T-cell (primary cell): ENCODE measurements at regions not wholly inside any gene's neighbourhood (a gene's known extent, or its start where the extent isn't known, plus 50 kb on each side); places are given as distances from the start of the nearest gene placed in this dataset.

Source experiments
- ATAC-seq, 4 experiments: fragments of 200-7000 bp in 3 of 4; fragments of 150-1000 bp in 1 of 4; cut with Tn5 transposase; replicated peaks in 1 of 4; 1 replicate in 3 of 4; 2 replicates in 1 of 4; pipeline ENCODE4 v1.10.0; 2021; ENCODE audit warnings: moderate library complexity in 3 of 4, mild to moderate bottlenecking in 2 of 4, moderate number of reproducible peaks in 1 of 4
- CTCF ChIA-PET, 2 donors: fragments of 300-600 bp; sonication (Branson Sonifier 250); formaldehyde crosslinking; loops; one replicate each; lab custom pipeline; 2022; ENCODE audit warnings: antibody characterized with exemption in 2 of 2; lab: Charles Lee
- POLR2A ChIA-PET, 2 donors: fragments of 300-600 bp; sonication (Branson Sonifier 250); formaldehyde crosslinking; loops; one replicate each; lab custom pipeline; 2022; ENCODE audit warnings: antibody characterized with exemption in 2 of 2; lab: Charles Lee
- DNase-seq, 35 experiments: peaks; one replicate each; pipeline versions ENCODE4 v3.0.0 to v3.0.0-alpha.2; 2013 to 2023
- H3K27ac ChIP-seq: one replicate; pipeline ENCODE4 v1.5.1; 2013; ENCODE audit warnings: low read length
- H3K27me3 ChIP-seq, 2 experiments: replicated peaks in 1 of 2; 1 replicate in 1 of 2; 2 replicates in 1 of 2; pipeline versions ENCODE4 v1.6.1 to v1.7.0; 2013; ENCODE audit warnings: low read length in 1 of 2, mixed read lengths in 1 of 2; ENCODE audit not compliant: control insufficient read depth in 2 of 2, insufficient read depth in 2 of 2; ENCODE audit errors: extremely low read depth in 1 of 2
- H3K36me3 ChIP-seq, 2 donors: 1 replicate in 1 of 2; 2 replicates in 1 of 2; pipeline versions ENCODE4 v1.6.1 to v1.7.0; 2013; ENCODE audit warnings: low read length in 1 of 2; ENCODE audit not compliant: control insufficient read depth in 2 of 2, insufficient read depth in 1 of 2; ENCODE audit errors: extremely low read depth in 1 of 2
- H3K4me1 ChIP-seq, 2 experiments: 1 replicate in 1 of 2; 2 replicates in 1 of 2; pipeline versions ENCODE4 v1.6.1 to v1.7.0; 2013; ENCODE audit warnings: low read length in 2 of 2, mixed read lengths in 1 of 2; ENCODE audit not compliant: insufficient read depth in 2 of 2, control insufficient read depth in 1 of 2; ENCODE audit errors: extremely low read depth in 1 of 2
- H3K4me3 ChIP-seq, 2 donors: 1 replicate in 1 of 2; 2 replicates in 1 of 2; pipeline versions ENCODE4 v1.5.1 to v1.7.0; 2013; ENCODE audit warnings: mild to moderate bottlenecking in 2 of 2, low read length in 1 of 2, moderate library complexity in 1 of 2; ENCODE audit not compliant: control insufficient read depth in 1 of 2; ENCODE audit errors: extremely low read depth in 1 of 2
- H3K9me3 ChIP-seq: 2 replicates; pipeline ENCODE4 v1.7.0; 2013
- H3K27ac Mint-ChIP-seq, 2 donors: one replicate each; pipeline ENCODE4 v1.8.0; 2020 to 2021; ENCODE audit warnings: mild to moderate bottlenecking in 2 of 2, mixed read lengths in 2 of 2
- H3K27me3 Mint-ChIP-seq, 2 donors: one replicate each; pipeline ENCODE4 v1.8.0; 2021 to 2022; ENCODE audit warnings: mixed read lengths in 2 of 2
- H3K36me3 Mint-ChIP-seq: one replicate; pipeline ENCODE4 v1.8.0; 2021; ENCODE audit warnings: mixed read lengths
- H3K4me1 Mint-ChIP-seq, 3 donors: one replicate each; pipeline ENCODE4 v1.8.0; 2020 to 2022; ENCODE audit warnings: mixed read lengths in 3 of 3, mild to moderate bottlenecking in 1 of 3
- H3K4me3 Mint-ChIP-seq, 3 donors: one replicate each; pipeline ENCODE4 v1.8.0; 2020 to 2022; ENCODE audit warnings: mild to moderate bottlenecking in 3 of 3, mixed read lengths in 3 of 3, moderate library complexity in 3 of 3
- H3K9me3 Mint-ChIP-seq, 3 donors: one replicate each; pipeline ENCODE4 v1.8.0; 2020 to 2022; ENCODE audit warnings: mixed read lengths in 3 of 3
- WGBS: methylation state at CpG from one replicate; pipeline ENCODE4 v1.1.5; 2013; ENCODE audit warnings: missing lambda C conversion rate; ENCODE audit not compliant: insufficient coverage; 5-methylcytosine and 5-hydroxymethylcytosine counted together

- Mint-ChIP-seq H3K4me3 (no peak overlapping the region), H3K9me3 (no peaks in the 10 kb centered on the region), H3K27me3 (peaks cover 0 to 4% of the 10 kb centered on the region in 2 donors), H3K4me1 (no peaks in the 10 kb centered on the region), H3K27ac (no peak overlapping the region), H3K36me3 (no peaks in the 10 kb centered on the region)
- Histone ChIP-seq H3K36me3 (no peaks in the 10 kb centered on the region), H3K4me1 (no peaks in the 10 kb centered on the region), H3K9me3 (no peaks in the 10 kb centered on the region), H3K27me3 (peaks cover 0 to 8% of the 10 kb centered on the region in 2 experiments), H3K27ac (no peak overlapping the region), H3K4me3 (no peak overlapping the region)
- ATAC-seq, result no peak
- no peak for DNase-seq
- ChIA-PET POLR2A (no interaction called here), CTCF (no interaction called here)
- 94% methylated on average over 12 of the region's 18 CpGs for WGBS
These were observed 127.8 kb upstream of the MAP3K4 start for GRCh38 chr6:160863782-160864181.

- Histone ChIP-seq H3K4me1 (no peaks in the 10 kb centered on the region), H3K9me3 (no peaks in the 10 kb centered on the region), H3K27me3 (no peaks in the 10 kb centered on the region), H3K36me3 (no peaks in the 10 kb centered on the region), H3K27ac (no peak overlapping the region), H3K4me3 (no peak overlapping the region)
- peaks cover 10 to 22% of the 10 kb centered on the region in 2 donors for H3K27me3 Mint-ChIP-seq
- H3K36me3 Mint-ChIP-seq, result no peaks in the 10 kb centered on the region
- no CpG with 5 or more reads among the region's 1 CpG for whole genome bisulfite sequencing
- H3K9me3 Mint-ChIP-seq, result peaks cover 0 to 5% (median 0%) of the 10 kb centered on the region in 3 donors
- DNase-seq (no peak), ATAC-seq (no peak)
- CTCF ChIA-PET, result no interaction called here
- no peaks in the 10 kb centered on the region for H3K4me1 Mint-ChIP-seq
- no peak overlapping the region for H3K4me3 Mint-ChIP-seq
- H3K27ac Mint-ChIP-seq, result no peak overlapping the region
- POLR2A ChIA-PET, result no interaction called here
These were observed 120.2 kb upstream of the MAP3K4 start for GRCh38 chr6:160871320-160871719.

GRCh38 chr6:160881148-160881808 is 110.3 kb upstream of the MAP3K4 start:
- POLR2A ChIA-PET, result interaction anchor here in 1 of 2 donors (0.6 kb wide), 1 partner anchor 1340 kb away, joined by 3 read pairs; no protein-coding TSS in a partner anchor
- no peak for ATAC-seq

GRCh38 chr6:160882006-160882405 is 109.6 kb upstream of the MAP3K4 start:
- Histone ChIP-seq H3K27me3 (peaks cover 0 to 2% of the 10 kb centered on the region in 2 experiments), H3K9me3 (no peaks in the 10 kb centered on the region)

More at GRCh38 chr6:160881148-160881808, 110.3 kb upstream of the MAP3K4 start:
- Histone ChIP-seq H3K27me3 (peaks cover 0 to 8% of the 10 kb centered on the region in 2 experiments), H3K4me3 (no peak overlapping the region), H3K4me1 (no peaks in the 10 kb centered on the region), H3K36me3 (no peaks in the 10 kb centered on the region), H3K27ac (no peak overlapping the region), H3K9me3 (no peaks in the 10 kb centered on the region)
- Mint-ChIP-seq H3K27ac (no peak overlapping the region), H3K4me3 (no peak overlapping the region), H3K4me1 (no peaks in the 10 kb centered on the region), H3K27me3 (peaks cover 6 to 12% of the 10 kb centered on the region in 2 donors), H3K36me3 (no peaks in the 10 kb centered on the region), H3K9me3 (no peaks in the 10 kb centered on the region)
- CTCF ChIA-PET, result no interaction called here
- 0% methylated on average over 1 of the region's 2 CpGs for WGBS
- no peak for DNase-seq

GRCh38 chr6:160882791-160883279 is 108.7 kb upstream of the MAP3K4 start:
- WGBS, result 80% methylated on average over 1 of the region's 5 CpGs
- H3K27me3 Mint-ChIP-seq, result peaks cover 2 to 15% of the 10 kb centered on the region in 2 donors

More at GRCh38 chr6:160882006-160882405, 109.6 kb upstream of the MAP3K4 start:
- H3K4me1 Mint-ChIP-seq, result no peaks in the 10 kb centered on the region
- no peaks in the 10 kb centered on the region for H3K36me3 ChIP-seq
- WGBS, result no CpG with 5 or more reads among the region's 2 CpGs
- CTCF ChIA-PET, result no interaction called here
- no peaks in the 10 kb centered on the region for H3K36me3 Mint-ChIP-seq
- ATAC-seq (no peak), DNase-seq (no peak)
- no peak overlapping the region for H3K27ac Mint-ChIP-seq
- peaks cover 2 to 15% of the 10 kb centered on the region in 2 donors for H3K27me3 Mint-ChIP-seq
- no peak overlapping the region for H3K27ac ChIP-seq
- H3K4me3 ChIP-seq, result no peak overlapping the region
- H3K4me1 ChIP-seq, result no peaks in the 10 kb centered on the region
- H3K4me3 Mint-ChIP-seq, result no peak overlapping the region
- POLR2A ChIA-PET, result interaction anchor here in 1 of 2 donors (0.6 kb wide), 1 partner anchor 1339 kb away, joined by 3 read pairs; no protein-coding TSS in a partner anchor
- H3K9me3 Mint-ChIP-seq, result no peaks in the 10 kb centered on the region

GRCh38 chr6:160883560-160883959 is 108.0 kb upstream of the MAP3K4 start:
- POLR2A ChIA-PET, result no interaction called here
- DNase-seq (no peak), ATAC-seq (no peak)
- Mint-ChIP-seq H3K4me3 (no peak overlapping the region), H3K9me3 (no peaks in the 10 kb centered on the region), H3K4me1 (no peaks in the 10 kb centered on the region), H3K36me3 (no peaks in the 10 kb centered on the region), H3K27me3 (peaks cover 2 to 12% of the 10 kb centered on the region in 2 donors), H3K27ac (no peak overlapping the region)
- Histone ChIP-seq H3K36me3 (no peaks in the 10 kb centered on the region), H3K4me1 (no peaks in the 10 kb centered on the region), H3K9me3 (no peaks in the 10 kb centered on the region), H3K27ac (no peak overlapping the region), H3K4me3 (no peak overlapping the region), H3K27me3 (no peaks in the 10 kb centered on the region)
- no CpG with 5 or more reads among the region's 2 CpGs for WGBS
- CTCF ChIA-PET, result no interaction called here

More at GRCh38 chr6:160882791-160883279, 108.7 kb upstream of the MAP3K4 start:
- Histone ChIP-seq H3K36me3 (no peaks in the 10 kb centered on the region), H3K27me3 (no peaks in the 10 kb centered on the region), H3K9me3 (no peaks in the 10 kb centered on the region), H3K4me1 (no peaks in the 10 kb centered on the region), H3K27ac (no peak overlapping the region), H3K4me3 (no peak overlapping the region)
- ChIA-PET POLR2A (no interaction called here), CTCF (no interaction called here)
- Mint-ChIP-seq H3K27ac (no peak overlapping the region), H3K4me3 (no peak overlapping the region), H3K4me1 (no peaks in the 10 kb centered on the region), H3K9me3 (no peaks in the 10 kb centered on the region), H3K36me3 (no peaks in the 10 kb centered on the region)
- ATAC-seq (no peak), DNase-seq (no peak)
